C4-2B (cell line): ENCODE measurements at regions not wholly inside any gene's neighbourhood (a gene's known extent, or its start where the extent isn't known, plus 50 kb on each side); places are given as distances from the start of the nearest gene placed in this dataset.

Experiments used
- CTCF ChIP-seq: fragments of 450-650 bp; conservative IDR thresholded peaks from 2 replicates; pipeline ENCODE4 v1.5.1; 2017; ENCODE audit warnings: mild to moderate bottlenecking
- ZFX ChIP-seq: fragments of 450-650 bp; IDR thresholded peaks from 2 replicates; pipeline ENCODE4 v1.6.1; 2017

DNA sequence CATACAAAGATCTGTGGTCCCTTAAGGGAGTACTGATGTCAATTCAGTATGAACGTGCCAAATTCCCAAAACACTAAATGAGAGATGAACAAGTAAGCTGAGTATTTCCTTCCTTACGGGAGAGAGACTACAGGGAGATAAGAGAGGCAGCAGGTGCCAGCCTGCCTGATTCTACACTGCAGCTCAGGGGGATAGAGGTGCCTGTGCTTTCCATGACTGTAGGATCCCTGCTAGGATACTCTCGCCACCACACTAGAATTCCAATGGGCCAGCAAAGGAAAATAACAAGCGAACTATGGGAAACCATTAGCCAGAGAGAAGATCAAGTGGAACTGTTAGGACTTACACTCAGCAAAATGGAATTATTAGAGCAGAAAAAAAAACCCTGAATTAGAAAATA lies 198.5 kb upstream of the BTBD3 start:
- TF ChIP-seq ZFX (no peak), CTCF (no peak)
